Osteocyte (in vitro differentiated cells): ENCODE measurements at regions not wholly inside any gene's neighbourhood (a gene's known extent, or its start where the extent isn't known, plus 50 kb on each side); places are given as distances from the start of the nearest gene placed in this dataset.

Experiments used
- DNase-seq: peaks from one replicate; pipeline ENCODE4 v3.0.0; 2021; ENCODE audit warnings: mixed read lengths; ENCODE audit not compliant: unreplicated experiment; ENCODE audit errors: extremely low spot score
- H3K27ac Mint-ChIP-seq: one replicate; pipeline ENCODE4 v1.8.0; 2021; ENCODE audit warnings: mild to moderate bottlenecking, mixed read lengths; ENCODE audit not compliant: unreplicated experiment
- H3K27me3 Mint-ChIP-seq: one replicate; pipeline ENCODE4 v1.8.0; 2021; ENCODE audit warnings: mixed read lengths; ENCODE audit not compliant: unreplicated experiment
- H3K36me3 Mint-ChIP-seq: one replicate; pipeline ENCODE4 v1.8.0; 2021; ENCODE audit warnings: mixed read lengths; ENCODE audit not compliant: unreplicated experiment
- H3K4me1 Mint-ChIP-seq: one replicate; pipeline ENCODE4 v1.8.0; 2021; ENCODE audit warnings: mixed read lengths; ENCODE audit not compliant: unreplicated experiment
- H3K4me3 Mint-ChIP-seq: one replicate; pipeline ENCODE4 v1.8.0; 2021; ENCODE audit warnings: mild to moderate bottlenecking, moderate library complexity, mixed read lengths; ENCODE audit not compliant: unreplicated experiment
- H3K9me3 Mint-ChIP-seq: one replicate; pipeline ENCODE4 v1.8.0; 2021; ENCODE audit warnings: mixed read lengths; ENCODE audit not compliant: unreplicated experiment
- TF ChIP-seq, protein P1 (sequence below): fragments of 200-600 bp; sonication (generic); IDR thresholded peaks from 2 replicates; pipeline ENCODE4 v1.5.0; 2021; ENCODE audit warnings: antibody characterized with exemption, mild to moderate bottlenecking, moderate library complexity

DNA sequence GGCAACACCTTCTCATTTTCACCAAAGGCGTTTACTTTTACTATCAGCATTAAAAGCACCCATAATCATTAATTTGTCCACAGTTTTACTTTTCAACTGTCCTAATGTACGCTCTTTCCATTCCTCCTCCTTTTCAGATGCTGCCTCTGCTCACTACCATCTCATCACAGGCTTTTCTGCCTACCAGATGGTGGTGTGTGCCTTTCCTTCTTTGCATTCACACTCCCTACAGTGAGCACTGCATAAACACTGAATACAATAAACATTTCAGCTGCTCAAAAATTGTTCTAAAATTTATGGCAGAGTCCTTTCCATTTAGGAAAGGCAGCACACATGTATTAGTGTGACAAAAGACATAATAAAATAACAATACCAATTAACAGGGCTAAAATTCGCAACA lies 435.7 kb downstream of the GXYLT1 start:
- H3K27me3 Mint-ChIP-seq: no peaks in the 10 kb centered on the region
- H3K4me3 Mint-ChIP-seq: no peak overlapping the region
- TF ChIP-seq, protein P1, sequence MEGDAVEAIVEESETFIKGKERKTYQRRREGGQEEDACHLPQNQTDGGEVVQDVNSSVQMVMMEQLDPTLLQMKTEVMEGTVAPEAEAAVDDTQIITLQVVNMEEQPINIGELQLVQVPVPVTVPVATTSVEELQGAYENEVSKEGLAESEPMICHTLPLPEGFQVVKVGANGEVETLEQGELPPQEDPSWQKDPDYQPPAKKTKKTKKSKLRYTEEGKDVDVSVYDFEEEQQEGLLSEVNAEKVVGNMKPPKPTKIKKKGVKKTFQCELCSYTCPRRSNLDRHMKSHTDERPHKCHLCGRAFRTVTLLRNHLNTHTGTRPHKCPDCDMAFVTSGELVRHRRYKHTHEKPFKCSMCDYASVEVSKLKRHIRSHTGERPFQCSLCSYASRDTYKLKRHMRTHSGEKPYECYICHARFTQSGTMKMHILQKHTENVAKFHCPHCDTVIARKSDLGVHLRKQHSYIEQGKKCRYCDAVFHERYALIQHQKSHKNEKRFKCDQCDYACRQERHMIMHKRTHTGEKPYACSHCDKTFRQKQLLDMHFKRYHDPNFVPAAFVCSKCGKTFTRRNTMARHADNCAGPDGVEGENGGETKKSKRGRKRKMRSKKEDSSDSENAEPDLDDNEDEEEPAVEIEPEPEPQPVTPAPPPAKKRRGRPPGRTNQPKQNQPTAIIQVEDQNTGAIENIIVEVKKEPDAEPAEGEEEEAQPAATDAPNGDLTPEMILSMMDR: no peak
- no peaks in the 10 kb centered on the region for H3K36me3 Mint-ChIP-seq
- no peak overlapping the region for H3K27ac Mint-ChIP-seq
- no peak for DNase-seq
- no peaks in the 10 kb centered on the region for H3K9me3 Mint-ChIP-seq
- H3K4me1 Mint-ChIP-seq: no peaks in the 10 kb centered on the region

DNA sequence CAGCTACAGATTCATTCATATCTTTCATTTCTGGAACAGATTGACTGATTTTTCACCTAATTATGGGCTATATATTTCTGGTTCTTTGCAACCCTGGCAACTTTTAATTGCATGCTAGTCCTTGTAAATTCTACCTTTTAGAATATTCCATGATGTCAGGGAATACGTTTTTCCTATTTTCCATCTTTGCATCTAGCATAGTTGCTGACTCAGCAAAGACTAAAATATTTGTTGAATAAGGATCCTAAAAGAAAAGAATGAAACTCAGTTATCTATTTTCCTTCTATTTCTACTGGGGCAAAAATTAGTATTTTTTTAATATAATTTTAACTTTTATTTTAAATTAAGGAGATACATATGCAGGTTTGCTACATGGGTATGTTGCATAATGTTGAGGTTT lies 438.3 kb downstream of the GXYLT1 start:
- Mint-ChIP-seq H3K27ac (no peak overlapping the region), H3K4me3 (no peak overlapping the region), H3K4me1 (no peaks in the 10 kb centered on the region), H3K27me3 (no peaks in the 10 kb centered on the region), H3K9me3 (no peaks in the 10 kb centered on the region), H3K36me3 (no peaks in the 10 kb centered on the region)
- TF ChIP-seq, protein P1: no peak
- DNase-seq: no peak

DNA sequence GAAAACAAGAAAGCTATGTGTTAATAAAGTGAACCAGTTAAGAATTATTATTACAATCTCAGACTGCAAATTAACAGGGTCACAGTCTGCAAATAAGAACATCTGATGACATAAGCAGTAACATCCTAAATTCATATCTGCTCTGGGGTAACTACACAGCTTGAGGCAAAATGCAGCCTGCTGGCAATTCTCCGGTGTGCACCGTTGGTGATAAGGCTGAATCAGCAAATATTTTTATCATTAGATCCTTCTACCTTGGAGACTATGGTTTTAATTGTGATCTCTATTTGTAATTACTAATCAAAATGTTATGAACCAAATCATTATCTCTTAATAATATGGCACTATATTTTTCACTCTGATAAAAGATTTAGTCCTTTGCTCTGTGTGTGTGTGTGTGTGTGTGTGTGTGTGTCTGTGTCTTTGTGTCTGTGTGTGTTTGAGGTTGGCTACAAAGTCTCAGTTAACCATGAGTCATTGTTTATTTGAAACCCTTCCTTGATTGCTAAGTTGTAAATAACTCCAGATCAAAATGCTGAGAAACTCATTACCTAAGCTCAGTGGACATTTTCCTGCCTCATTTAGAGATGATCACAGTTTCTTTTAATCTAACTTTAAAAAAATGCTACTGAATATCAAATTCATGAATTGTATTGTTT lies 442.6 kb downstream of the GXYLT1 start:
- Mint-ChIP-seq H3K4me3 (no peak overlapping the region), H3K9me3 (no peaks in the 10 kb centered on the region), H3K36me3 (no peaks in the 10 kb centered on the region), H3K27ac (no peak overlapping the region), H3K27me3 (no peaks in the 10 kb centered on the region), H3K4me1 (no peaks in the 10 kb centered on the region)
- TF ChIP-seq, protein P1: no peak
- no peak for DNase-seq

DNA sequence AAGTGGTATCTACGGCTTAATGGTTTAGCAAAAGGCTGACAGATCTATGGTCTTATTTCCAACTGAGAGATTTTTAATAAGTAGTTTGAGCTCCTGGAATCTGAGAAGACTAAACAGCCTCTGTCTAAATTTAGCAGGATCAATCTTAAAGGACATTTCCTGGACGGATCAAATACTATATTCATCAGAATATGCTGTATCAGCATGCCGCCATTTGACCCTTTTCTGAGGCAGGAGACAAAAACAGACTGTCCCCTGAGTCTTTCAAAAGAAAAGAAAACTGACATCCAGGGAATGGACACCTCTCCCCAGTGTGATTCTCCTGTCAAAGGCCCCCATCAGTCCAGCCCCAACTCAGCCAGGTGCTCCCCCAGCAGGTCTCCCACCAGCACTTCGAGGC lies 443.7 kb downstream of the GXYLT1 start:
- Mint-ChIP-seq H3K27ac (no peak overlapping the region), H3K4me3 (no peak overlapping the region), H3K4me1 (no peaks in the 10 kb centered on the region), H3K36me3 (no peaks in the 10 kb centered on the region), H3K9me3 (no peaks in the 10 kb centered on the region), H3K27me3 (no peaks in the 10 kb centered on the region)
- DNase-seq: no peak
- TF ChIP-seq, protein P1: no peak

DNA sequence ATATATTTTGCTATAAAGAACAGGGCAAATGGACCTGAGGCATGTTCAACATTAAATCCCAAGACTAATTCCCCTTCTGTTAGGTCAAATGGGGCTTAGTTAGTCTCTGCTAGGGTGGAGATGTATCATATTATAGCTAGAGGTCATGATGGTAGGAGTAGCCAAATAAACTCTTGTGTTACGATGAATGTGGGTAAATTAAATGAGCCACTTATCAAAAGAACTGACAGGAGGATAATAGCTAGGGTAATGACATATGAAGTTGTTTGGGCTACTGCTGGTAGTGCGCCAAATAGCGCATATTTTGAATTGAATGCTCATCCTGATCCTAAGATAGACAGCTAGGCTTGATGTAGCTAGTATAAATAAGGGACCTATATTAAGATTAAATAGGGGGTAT lies 445.0 kb downstream of the GXYLT1 start:
- H3K9me3 Mint-ChIP-seq: no peaks in the 10 kb centered on the region
- H3K4me1 Mint-ChIP-seq: no peaks in the 10 kb centered on the region
- no peaks in the 10 kb centered on the region for H3K36me3 Mint-ChIP-seq

More for the DNA sequence above, 445.0 kb downstream of the GXYLT1 start:
- TF ChIP-seq, protein P1: no peak
- H3K27ac Mint-ChIP-seq: no peak overlapping the region
- no peaks in the 10 kb centered on the region for H3K27me3 Mint-ChIP-seq
- H3K4me3 Mint-ChIP-seq: no peak overlapping the region
- no peak for DNase-seq
